ENCODE measurements at regions not wholly inside any gene's neighbourhood (a gene's known extent, or its start where the extent isn't known, plus 50 kb on each side); places are given as distances from the start of the nearest gene placed in this dataset.

DNA sequence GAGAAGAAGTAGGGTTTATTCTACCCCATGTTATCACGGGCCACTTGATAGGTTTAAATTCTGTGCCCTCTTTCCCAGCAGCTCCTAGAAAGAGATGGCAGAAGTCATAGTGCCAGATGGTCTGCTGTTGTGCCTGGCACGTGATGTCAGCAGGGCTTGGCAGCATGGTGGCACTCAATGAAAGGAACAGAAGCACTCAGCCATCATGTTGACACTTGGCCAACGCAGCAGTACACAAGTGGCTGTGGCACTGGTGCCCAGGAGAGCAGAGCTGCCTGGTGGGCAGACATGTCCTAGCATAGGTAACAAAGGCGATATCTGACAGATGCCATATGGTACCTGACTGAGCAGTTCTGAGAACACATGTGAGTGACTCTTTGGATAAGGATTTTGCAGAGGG, 796.4 kb upstream of the ACO1 start:
- WGBS (ENCODE audit: insufficient coverage, insufficient replicate concordance, low lambda C conversion rate, missing lambda C conversion rate), result 2% methylated on average over 4 of the region's 4 CpGs
- in situ Hi-C loops (cut with MboI) (no loop called here), intact Hi-C loops (cut with micrococcal nuclease; ENCODE audit: unreplicated experiment) (no loop called here)
- H3K4me2 ChIP-seq (ENCODE audit: control insufficient read depth, insufficient read depth), result no peak overlapping the region
- no peaks in the 10 kb centered on the region for H3K4me1 ChIP-seq (ENCODE audit: control insufficient read depth, insufficient read depth, low read length)
- DNase-seq (ENCODE audit: low read depth, low spot score), result no peak
- no peak overlapping the region for H3K4me3 ChIP-seq
- ChIA-PET SMC1A (ENCODE audit: uncharacterized antibody, unreplicated experiment) (no interaction called here), CTCF (no interaction called here), POLR2A (no interaction called here), RAD21 (ENCODE audit: unreplicated experiment) (no interaction called here)
- no peak for ATAC-seq
- no TSS peak for BruUV-seq (replicated peaks)
- no peak overlapping the region for H3K9ac ChIP-seq (ENCODE audit: control insufficient read depth, insufficient read depth, low read length)
- no peaks in the 10 kb centered on the region for H4K20me1 ChIP-seq (ENCODE audit: control insufficient read depth, insufficient read depth)
- H3K36me3 ChIP-seq (ENCODE audit: control insufficient read depth in 2 of 2, insufficient read depth in 2 of 2, low read length in 1 of 2), result no peaks in the 10 kb centered on the region
- no peaks in the 10 kb centered on the region for H3K27me3 ChIP-seq (replicated peaks in 1 of 2; ENCODE audit: control insufficient read depth in 2 of 2, insufficient read depth in 2 of 2, low read length in 1 of 2)
- no peak for FAIRE-seq
- no peaks in the 10 kb centered on the region for H3K9me3 ChIP-seq (replicated peaks; ENCODE audit: control insufficient read depth, insufficient read depth, low read length)
- H2AFZ ChIP-seq (ENCODE audit: control insufficient read depth, low read depth, low read length), result no peak overlapping the region
- H3K79me2 ChIP-seq (ENCODE audit: control insufficient read depth, insufficient read depth, low read length), result no peaks in the 10 kb centered on the region
- no peak for TF ChIP-seq PAX8 (IDR thresholded peaks at IDR 0.05)
- no peak for TF ChIP-seq CHD2 (IDR thresholded peaks at IDR 0.05; ENCODE audit: borderline replicate concordance, low read depth, low read length)
- TF ChIP-seq SMAD5 (IDR thresholded peaks at IDR 0.05; ENCODE audit: low read depth), result no peak
- H3K27ac ChIP-seq (ENCODE audit: control insufficient read depth, insufficient read depth), result no peak overlapping the region

DNA sequence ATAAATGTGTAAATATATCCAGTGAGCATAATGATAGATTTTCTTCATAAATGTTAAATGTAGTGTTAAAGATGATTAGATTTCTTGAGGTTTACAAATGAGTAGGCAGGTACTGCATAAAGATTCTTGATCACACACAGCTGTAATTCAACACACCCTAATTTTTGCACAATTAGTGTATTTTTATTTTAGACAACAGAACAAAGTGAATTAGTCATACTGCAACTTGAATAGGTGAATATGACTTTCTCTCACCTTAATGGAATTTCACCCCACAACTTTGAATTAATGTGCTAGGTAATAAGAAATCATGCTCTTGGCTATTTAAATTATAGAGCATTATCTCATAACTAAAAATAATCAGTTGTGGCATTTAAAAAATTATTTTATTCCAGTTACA, 795.7 kb upstream of the ACO1 start:
- Histone ChIP-seq H3K4me1 (ENCODE audit: control insufficient read depth, insufficient read depth, low read length) (no peaks in the 10 kb centered on the region), H3K27ac (ENCODE audit: control insufficient read depth, insufficient read depth) (no peak overlapping the region), H3K9me3 (replicated peaks; ENCODE audit: control insufficient read depth, insufficient read depth, low read length) (no peaks in the 10 kb centered on the region), H3K79me2 (ENCODE audit: control insufficient read depth, insufficient read depth, low read length) (no peaks in the 10 kb centered on the region), H3K27me3 (replicated peaks in 1 of 2; ENCODE audit: control insufficient read depth in 2 of 2, insufficient read depth in 2 of 2, low read length in 1 of 2) (no peaks in the 10 kb centered on the region), H2AFZ (ENCODE audit: control insufficient read depth, low read depth, low read length) (no peak overlapping the region), H3K36me3 (ENCODE audit: control insufficient read depth in 2 of 2, insufficient read depth in 2 of 2, low read length in 1 of 2) (no peaks in the 10 kb centered on the region), H3K4me3 (no peak overlapping the region), H3K9ac (ENCODE audit: control insufficient read depth, insufficient read depth, low read length) (no peak overlapping the region), H4K20me1 (ENCODE audit: control insufficient read depth, insufficient read depth) (no peaks in the 10 kb centered on the region), H3K4me2 (ENCODE audit: control insufficient read depth, insufficient read depth) (no peak overlapping the region)
- ChIA-PET POLR2A (interaction anchor here (0.5 kb wide), 1 partner anchor 343 kb away, joined by 3 read pairs; no protein-coding TSS in a partner anchor), RAD21 (ENCODE audit: unreplicated experiment) (no interaction called here), SMC1A (ENCODE audit: uncharacterized antibody, unreplicated experiment) (interaction anchor here (0.6 kb wide), 1 partner anchor 380 kb away, joined by 3 read pairs; no protein-coding TSS in a partner anchor), CTCF (no interaction called here)
- in situ Hi-C loops (cut with MboI), result no loop called here
- no peak for TF ChIP-seq KAT2A (conservative IDR thresholded peaks at IDR 0.05; ENCODE audit: control insufficient read depth, low read depth, low read length)
- TF ChIP-seq, protein P1, sequence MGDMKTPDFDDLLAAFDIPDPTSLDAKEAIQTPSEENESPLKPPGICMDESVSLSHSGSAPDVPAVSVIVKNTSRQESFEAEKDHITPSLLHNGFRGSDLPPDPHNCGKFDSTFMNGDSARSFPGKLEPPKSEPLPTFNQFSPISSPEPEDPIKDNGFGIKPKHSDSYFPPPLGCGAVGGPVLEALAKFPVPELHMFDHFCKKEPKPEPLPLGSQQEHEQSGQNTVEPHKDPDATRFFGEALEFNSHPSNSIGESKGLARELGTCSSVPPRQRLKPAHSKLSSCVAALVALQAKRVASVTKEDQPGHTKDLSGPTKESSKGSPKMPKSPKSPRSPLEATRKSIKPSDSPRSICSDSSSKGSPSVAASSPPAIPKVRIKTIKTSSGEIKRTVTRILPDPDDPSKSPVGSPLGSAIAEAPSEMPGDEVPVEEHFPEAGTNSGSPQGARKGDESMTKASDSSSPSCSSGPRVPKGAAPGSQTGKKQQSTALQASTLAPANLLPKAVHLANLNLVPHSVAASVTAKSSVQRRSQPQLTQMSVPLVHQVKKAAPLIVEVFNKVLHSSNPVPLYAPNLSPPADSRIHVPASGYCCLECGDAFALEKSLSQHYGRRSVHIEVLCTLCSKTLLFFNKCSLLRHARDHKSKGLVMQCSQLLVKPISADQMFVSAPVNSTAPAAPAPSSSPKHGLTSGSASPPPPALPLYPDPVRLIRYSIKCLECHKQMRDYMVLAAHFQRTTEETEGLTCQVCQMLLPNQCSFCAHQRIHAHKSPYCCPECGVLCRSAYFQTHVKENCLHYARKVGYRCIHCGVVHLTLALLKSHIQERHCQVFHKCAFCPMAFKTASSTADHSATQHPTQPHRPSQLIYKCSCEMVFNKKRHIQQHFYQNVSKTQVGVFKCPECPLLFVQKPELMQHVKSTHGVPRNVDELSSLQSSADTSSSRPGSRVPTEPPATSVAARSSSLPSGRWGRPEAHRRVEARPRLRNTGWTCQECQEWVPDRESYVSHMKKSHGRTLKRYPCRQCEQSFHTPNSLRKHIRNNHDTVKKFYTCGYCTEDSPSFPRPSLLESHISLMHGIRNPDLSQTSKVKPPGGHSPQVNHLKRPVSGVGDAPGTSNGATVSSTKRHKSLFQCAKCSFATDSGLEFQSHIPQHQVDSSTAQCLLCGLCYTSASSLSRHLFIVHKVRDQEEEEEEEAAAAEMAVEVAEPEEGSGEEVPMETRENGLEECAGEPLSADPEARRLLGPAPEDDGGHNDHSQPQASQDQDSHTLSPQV (IDR thresholded peaks at IDR 0.05), result no peak
- FAIRE-seq, result no peak
- DNase-seq (ENCODE audit: low read depth, low spot score), result no peak
- intact Hi-C loops (cut with micrococcal nuclease; ENCODE audit: unreplicated experiment), result no loop called here
- no TSS peak for BruUV-seq (replicated peaks)
- ATAC-seq, result no peak
